ENCODE measurements at regions not wholly inside any gene's neighbourhood (a gene's known extent, or its start where the extent isn't known, plus 50 kb on each side); places are given as distances from the start of the nearest gene placed in this dataset.

- no peaks in the 10 kb centered on the region for H3K27me3 ChIP-seq (ENCODE audit: control insufficient read depth, insufficient read depth, low read length, poor library complexity, severe bottlenecking)
- no peaks in the 10 kb centered on the region for H3K4me1 Mint-ChIP-seq
- no peak for DNase-seq
- peaks cover 16% of the 10 kb centered on the region for H3K9me3 ChIP-seq (ENCODE audit: control insufficient read depth, low read length)
- no peaks in the 10 kb centered on the region for H3K36me3 ChIP-seq (ENCODE audit: control insufficient read depth, insufficient read depth, low read length)
- no peak overlapping the region for H3K27ac Mint-ChIP-seq
- H3K4me3 Mint-ChIP-seq, result no peak overlapping the region
- H3K27ac ChIP-seq (ENCODE audit: low read depth, low read length), result no peak overlapping the region
- H3K9ac ChIP-seq (ENCODE audit: extremely low read depth, low read length, poor library complexity, severe bottlenecking), result no peak overlapping the region
- no peak for TF ChIP-seq CTCF (conservative IDR thresholded peaks at IDR 0.05)
- no peak overlapping the region for H3K4me3 ChIP-seq (ENCODE audit: low read length)
- H3K36me3 Mint-ChIP-seq (ENCODE audit: low read depth), result no peaks in the 10 kb centered on the region
- no peaks in the 10 kb centered on the region for H3K27me3 Mint-ChIP-seq (ENCODE audit: insufficient read depth)
- no peaks in the 10 kb centered on the region for H3K4me1 ChIP-seq (ENCODE audit: control insufficient read depth, insufficient read depth, low read length)
- H3K9me3 Mint-ChIP-seq, result peaks cover 28% of the 10 kb centered on the region
- 81% methylated on average over 4 to 5 of the region's 5 CpGs for WGBS, 2 experiments (ENCODE audit: insufficient coverage in 1 of 2, insufficient read length in 1 of 2)
Measured at GRCh38 chr16:87141402-87141801, 175.8 kb downstream of the C16orf95 start.

GRCh38 chr16:87143661-87144121 lies 173.5 kb downstream of the C16orf95 start:
- Histone ChIP-seq H3K27me3 (ENCODE audit: control insufficient read depth, insufficient read depth, low read length, poor library complexity, severe bottlenecking) (no peaks in the 10 kb centered on the region), H3K36me3 (ENCODE audit: control insufficient read depth, insufficient read depth, low read length) (no peaks in the 10 kb centered on the region), H3K4me3 (ENCODE audit: low read length) (no peak overlapping the region), H3K9ac (ENCODE audit: extremely low read depth, low read length, poor library complexity, severe bottlenecking) (no peak overlapping the region), H3K27ac (ENCODE audit: low read depth, low read length) (no peak overlapping the region), H3K4me1 (ENCODE audit: control insufficient read depth, insufficient read depth, low read length) (no peaks in the 10 kb centered on the region), H3K9me3 (ENCODE audit: control insufficient read depth, low read length) (peaks cover 7% of the 10 kb centered on the region)
- Mint-ChIP-seq H3K4me3 (no peak overlapping the region), H3K4me1 (peaks cover under 1% of the 10 kb centered on the region), H3K27ac (no peak overlapping the region), H3K27me3 (ENCODE audit: insufficient read depth) (peaks cover 2% of the 10 kb centered on the region), H3K36me3 (ENCODE audit: low read depth) (no peaks in the 10 kb centered on the region), H3K9me3 (peaks cover 27% of the 10 kb centered on the region)
- 86 to 87% methylated on average over 9 to 15 of the region's 15 CpGs for WGBS, 2 experiments (ENCODE audit: insufficient coverage in 1 of 2, insufficient read length in 1 of 2)
- no peak for TF ChIP-seq CTCF (conservative IDR thresholded peaks at IDR 0.05)
- DNase-seq, result no peak

GRCh38 chr16:87144232-87144631 lies 173.0 kb downstream of the C16orf95 start:
- H3K27ac Mint-ChIP-seq, result no peak overlapping the region
- no peak for TF ChIP-seq CTCF (conservative IDR thresholded peaks at IDR 0.05)
- H3K9ac ChIP-seq (ENCODE audit: extremely low read depth, low read length, poor library complexity, severe bottlenecking), result no peak overlapping the region
- no peak overlapping the region for H3K27ac ChIP-seq (ENCODE audit: low read depth, low read length)
- H3K4me3 Mint-ChIP-seq, result no peak overlapping the region
- H3K36me3 Mint-ChIP-seq (ENCODE audit: low read depth), result peaks cover 3% of the 10 kb centered on the region
- H3K4me1 ChIP-seq (ENCODE audit: control insufficient read depth, insufficient read depth, low read length), result no peaks in the 10 kb centered on the region
- H3K9me3 ChIP-seq (ENCODE audit: control insufficient read depth, low read length), result peaks cover 9% of the 10 kb centered on the region
- H3K36me3 ChIP-seq (ENCODE audit: control insufficient read depth, insufficient read depth, low read length), result no peaks in the 10 kb centered on the region
- no peak overlapping the region for H3K4me3 ChIP-seq (ENCODE audit: low read length)
- 95 to 96% methylated on average over 11 of the region's 11 CpGs for WGBS, 2 experiments (ENCODE audit: insufficient coverage in 1 of 2, insufficient read length in 1 of 2)
- no peaks in the 10 kb centered on the region for H3K27me3 ChIP-seq (ENCODE audit: control insufficient read depth, insufficient read depth, low read length, poor library complexity, severe bottlenecking)
- peaks cover 2% of the 10 kb centered on the region for H3K27me3 Mint-ChIP-seq (ENCODE audit: insufficient read depth)
- H3K4me1 Mint-ChIP-seq, result peaks cover 4% of the 10 kb centered on the region
- no peak for DNase-seq
- peaks cover 32% of the 10 kb centered on the region for H3K9me3 Mint-ChIP-seq

All from endodermal cell (in vitro differentiated cells).